NCI-H446 treated with DMSO at 0.1 percent for 48 hours (cell line): ENCODE measurements at regions not wholly inside any gene's neighbourhood (a gene's known extent, or its start where the extent isn't known, plus 50 kb on each side); places are given as distances from the start of the nearest gene placed in this dataset.

Experiments
- DNase-seq: peaks from one replicate; lab custom pipeline; 2025; lab: John Stamatoyannopoulos, UW

DNA sequence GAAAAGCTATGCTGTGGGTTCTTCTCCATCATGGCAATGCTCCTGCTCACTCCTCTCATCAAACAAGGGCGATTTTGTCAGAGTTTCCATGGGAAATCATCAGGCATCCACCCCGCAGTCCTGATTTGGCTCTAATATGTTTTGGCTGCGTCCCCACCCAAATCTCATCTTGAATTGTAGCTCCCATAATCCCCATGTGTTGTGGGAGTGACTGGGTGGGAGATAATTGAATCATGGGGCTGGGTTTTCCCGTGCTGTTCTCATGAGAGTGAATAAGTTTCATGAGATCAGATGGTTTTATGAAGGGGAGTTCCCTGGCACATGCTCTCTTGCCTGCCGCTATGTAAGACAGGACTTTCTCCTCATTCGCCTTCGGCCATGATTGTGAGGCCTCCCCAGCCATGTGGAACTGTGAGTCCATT, 163.8 kb downstream of the GADD45G start:
- no peak for DNase-seq

DNA sequence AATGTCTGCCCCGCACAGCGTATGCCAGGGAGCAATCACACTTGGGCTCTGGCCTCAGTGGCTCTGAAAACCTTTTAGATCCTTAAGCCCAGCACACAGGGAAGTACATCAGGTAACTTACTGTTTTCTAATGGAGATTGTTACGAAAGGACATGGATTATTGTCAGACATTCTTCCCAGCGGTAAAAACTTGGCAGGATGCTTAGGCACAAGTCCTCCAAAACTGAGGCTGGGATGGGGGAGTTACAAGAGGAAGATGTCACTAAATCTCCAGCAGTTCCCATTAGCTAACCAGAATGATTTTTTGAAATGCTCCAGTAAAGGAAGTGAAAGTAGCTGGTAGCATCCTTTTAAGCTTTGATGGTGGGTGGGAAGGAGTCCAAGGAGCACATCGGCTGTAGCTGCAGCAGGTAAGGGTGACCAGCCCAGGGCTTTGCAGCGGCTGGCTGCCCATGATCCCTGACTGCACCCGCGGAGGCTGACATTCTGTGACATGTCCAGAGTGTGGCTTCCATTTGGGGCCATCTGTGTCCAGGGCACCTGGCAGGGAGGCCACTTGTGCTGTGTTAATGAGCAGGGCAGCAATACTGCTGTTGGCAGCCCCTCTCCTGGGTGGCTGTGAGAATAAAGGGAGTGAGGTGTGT, 165.8 kb downstream of the GADD45G start:
- DNase-seq: no peak

DNA sequence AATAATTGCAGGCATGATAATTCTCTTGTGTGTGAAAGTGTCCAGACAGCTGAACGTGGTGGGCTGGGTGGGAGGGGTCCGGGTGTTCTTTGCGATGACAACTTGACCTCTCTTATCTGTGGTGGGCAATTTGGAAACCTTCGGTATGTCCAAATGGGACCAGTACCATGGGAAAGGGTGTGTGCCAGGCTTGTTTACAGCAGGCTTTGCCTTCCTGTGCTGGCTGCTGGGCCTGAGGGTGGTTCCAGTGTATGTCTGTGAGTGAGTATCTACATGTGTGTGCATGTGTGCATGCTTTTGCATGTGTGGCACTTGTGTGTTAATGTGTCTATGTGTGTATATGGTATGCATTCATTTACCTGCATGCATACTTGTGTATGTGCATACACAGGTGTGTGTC, 166.4 kb downstream of the GADD45G start:
- DNase-seq: no peak

DNA sequence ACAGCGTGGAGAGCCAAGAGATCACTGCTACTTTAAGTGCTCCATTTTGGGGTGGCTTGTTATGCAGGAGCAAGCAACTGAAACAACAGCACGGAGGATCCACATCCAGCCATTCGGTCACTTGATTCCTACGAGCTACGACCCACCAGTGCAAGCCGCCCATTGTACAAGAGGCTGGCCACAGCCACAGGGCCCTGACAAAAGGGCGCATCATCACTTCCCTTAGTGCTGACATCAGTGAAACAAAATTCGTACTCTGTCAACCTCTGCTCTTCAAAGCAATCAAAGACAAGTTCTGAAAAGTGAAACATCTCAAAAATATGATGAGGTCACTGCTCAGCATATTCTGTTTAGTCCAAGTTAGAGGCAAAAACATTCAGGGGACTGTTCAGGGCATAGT, 168.4 kb downstream of the GADD45G start:
- DNase-seq: no peak

DNA sequence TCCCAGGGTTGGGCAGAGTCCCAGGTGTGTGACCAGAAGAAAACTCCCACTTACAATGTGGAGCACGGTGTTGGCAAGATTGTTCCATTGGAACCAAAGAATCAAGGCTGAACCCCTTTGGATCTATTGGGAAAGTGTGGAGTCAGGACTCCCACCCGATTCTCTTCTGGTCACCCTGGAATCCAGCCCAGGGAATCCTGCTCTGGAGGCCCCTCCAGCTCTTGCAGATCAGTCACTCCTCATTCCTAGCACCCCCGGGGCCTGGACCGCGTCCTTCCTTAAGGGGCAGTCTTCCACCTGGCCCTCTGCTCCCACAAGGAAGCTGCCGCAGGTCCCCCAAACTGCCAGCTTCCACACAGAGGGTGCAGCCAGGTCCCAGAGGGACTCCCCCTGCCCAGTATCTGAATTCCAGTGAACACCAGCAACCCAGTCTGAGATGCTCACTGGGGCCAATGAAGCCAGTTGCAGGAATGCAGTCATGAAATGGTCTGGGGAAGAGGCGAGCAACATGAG, 170.1 kb downstream of the GADD45G start:
- no peak for DNase-seq

DNA sequence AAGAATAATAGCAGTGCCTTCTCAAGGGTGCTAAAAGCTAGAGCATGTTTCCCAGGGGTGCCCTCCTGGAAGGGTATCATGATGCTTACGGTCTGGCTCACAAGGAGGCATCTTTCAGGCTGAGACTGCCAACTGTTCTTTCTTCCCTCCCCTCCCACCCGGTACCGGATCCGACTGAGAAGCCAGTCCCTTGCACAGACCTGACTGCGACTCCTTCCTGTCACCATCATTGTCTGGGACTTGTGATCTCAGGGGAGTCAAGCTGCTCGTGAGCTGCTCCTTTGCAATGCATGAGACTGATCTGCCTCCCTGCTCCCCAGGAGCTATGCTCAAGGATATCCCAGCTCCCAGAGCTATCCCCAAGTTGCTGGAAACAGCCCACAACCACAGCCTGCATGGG, 170.8 kb downstream of the GADD45G start:
- no peak for DNase-seq

DNA sequence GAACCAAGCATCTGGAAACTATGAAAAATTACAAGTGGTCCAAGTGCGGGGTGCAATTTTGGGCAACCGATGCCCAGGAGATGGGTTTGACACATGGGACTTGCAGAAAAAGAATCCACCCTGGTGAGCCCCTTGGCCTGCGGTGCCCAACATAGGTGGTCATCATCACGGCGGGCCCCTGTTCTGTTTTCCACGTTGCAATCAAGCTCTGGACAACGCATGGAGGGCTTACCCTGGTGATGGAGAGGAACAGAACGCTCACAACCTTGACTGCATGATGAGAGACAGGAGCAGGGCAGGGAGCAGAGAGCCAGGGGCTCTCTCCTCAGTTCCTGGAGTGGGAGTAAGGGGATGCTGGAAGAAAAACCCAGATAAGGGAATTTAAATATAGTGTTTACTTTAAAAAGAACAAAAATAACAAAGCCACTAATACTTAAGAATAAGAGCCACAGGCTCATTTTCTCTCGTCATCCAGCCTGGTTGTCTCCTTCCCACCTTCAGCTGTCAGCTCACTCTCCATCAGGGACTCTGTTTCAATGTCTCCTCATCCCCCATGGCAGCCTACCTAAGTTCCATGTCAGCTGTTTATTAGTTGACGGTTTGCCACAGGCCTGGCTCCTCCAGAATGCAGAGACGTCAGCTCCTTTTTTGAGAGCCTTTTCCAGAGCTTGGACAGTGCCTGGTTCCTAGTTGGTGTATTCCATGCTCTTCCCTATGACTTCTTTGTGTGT, 172.1 kb downstream of the GADD45G start:
- no peak for DNase-seq

DNA sequence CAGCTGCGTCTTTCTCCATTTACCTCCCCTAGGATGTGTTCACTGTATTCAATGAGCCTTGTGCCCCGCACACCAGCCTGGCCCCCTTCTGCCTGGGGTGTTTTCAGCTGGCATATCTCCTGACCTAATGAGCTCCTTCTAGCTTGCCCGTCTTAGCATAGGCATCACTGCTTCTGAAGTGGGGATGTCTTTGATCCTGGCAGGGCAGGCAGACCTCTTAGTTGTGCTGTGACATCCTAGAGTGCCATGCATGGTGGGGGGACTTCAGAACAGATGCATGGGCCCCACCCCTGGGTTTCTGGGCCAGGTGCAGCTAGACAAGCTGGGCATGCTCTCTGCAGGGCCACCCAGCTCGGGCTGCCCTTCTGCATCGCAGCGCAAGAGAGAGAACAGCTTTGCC, 172.7 kb downstream of the GADD45G start:
- DNase-seq: no peak

DNA sequence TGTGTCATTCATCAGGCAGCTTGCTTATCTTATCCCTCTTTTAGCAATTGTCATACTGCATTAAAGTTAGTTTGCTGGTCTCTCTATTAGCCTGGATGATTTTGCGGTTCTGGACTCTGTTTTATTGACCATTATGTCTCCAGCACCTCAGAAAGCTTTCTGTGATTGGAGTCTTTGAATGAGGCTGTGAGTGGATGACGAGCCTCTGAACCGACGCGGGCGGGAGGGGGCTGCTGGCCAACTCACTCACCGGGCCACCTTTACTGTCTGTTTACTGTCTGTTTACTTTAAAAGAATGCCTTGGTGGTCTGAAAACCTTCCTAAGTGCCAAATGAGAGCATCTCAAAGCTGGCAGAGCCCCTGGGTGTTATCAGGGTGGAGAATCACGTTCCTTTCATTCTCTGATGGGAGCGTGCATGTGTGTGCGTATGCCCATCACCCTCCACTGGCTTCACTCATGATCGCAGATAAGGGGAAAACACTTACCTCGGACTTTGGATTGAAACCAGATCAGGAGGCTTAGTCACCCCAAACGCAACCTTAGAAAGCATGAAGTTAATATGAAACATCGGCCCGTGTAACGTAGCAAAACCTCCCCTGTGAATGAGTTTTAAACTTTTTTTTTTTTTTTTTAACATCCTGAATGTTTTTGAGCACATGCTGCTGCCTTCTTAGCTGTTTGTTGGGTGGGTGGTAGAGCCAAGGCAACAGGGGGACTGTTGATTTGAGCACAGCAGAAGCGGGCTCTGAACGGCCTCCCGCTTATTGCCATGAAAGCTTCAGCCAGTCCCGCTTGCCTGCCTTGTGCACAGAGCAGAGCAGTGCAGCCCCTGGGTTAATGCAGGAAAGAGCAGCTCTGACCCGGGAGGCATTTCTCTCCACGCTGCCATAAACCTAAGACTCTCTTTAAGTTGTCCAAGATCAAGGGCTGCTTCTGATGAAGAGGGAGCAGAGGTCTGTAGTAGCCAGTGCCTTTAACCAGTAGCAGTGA, 173.6 kb downstream of the GADD45G start:
- no peak for DNase-seq

DNA sequence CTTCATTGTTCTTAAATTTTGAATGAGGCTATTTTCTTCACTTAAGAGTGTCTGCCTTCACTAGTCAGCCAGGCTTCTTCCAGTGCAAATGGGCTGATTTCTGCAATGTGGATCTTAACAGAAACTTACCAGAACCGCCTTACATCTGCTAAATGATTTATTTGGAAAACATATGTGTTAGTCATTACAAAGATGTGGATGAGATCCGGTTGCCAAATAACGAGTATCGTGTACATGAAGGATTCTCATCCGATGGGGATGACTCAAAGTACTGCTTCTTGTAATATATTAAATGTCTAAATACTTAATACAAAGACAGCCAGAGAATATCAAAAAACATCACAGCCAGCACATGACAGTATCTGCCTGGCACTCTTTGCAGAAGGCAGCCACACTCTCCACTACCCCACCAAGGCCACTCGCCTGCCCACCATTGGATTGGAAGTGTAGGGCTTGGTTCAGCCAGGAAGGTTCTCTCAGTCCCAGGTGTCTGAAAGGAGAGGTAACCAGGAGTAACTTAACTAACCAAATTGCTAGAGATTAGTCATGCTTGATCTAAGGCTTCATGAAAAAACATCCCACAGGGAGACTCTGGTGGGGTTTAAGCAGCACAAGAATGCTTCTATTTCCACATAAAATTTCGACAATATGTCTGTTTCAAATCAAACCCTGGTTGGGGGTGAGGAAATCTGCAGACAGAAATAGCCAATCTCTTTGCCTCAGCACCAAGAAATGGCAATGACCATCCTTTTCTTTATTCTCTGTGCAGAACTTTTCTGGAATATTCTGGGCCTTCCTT, 174.8 kb downstream of the GADD45G start:
- DNase-seq: no peak

DNA sequence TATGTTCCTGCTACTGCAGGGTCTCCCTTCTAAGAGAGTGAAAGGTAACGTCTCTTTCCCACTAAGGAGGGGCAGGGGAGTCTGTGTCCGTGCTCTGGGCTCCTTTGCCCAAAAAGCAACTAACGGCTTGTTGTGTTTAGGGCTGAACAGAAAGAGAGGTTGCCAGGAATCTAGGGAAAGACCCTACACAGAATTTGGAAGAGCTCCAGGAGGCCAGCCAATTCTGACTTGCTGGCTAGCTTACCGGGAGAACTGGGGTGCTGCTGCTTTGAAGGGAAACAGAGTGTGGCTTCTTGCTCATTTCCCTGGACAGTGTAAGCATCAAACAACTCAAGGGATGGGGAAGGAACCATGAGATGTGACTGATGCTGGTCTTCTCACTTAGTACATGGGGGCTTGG, 176.1 kb downstream of the GADD45G start:
- no peak for DNase-seq

DNA sequence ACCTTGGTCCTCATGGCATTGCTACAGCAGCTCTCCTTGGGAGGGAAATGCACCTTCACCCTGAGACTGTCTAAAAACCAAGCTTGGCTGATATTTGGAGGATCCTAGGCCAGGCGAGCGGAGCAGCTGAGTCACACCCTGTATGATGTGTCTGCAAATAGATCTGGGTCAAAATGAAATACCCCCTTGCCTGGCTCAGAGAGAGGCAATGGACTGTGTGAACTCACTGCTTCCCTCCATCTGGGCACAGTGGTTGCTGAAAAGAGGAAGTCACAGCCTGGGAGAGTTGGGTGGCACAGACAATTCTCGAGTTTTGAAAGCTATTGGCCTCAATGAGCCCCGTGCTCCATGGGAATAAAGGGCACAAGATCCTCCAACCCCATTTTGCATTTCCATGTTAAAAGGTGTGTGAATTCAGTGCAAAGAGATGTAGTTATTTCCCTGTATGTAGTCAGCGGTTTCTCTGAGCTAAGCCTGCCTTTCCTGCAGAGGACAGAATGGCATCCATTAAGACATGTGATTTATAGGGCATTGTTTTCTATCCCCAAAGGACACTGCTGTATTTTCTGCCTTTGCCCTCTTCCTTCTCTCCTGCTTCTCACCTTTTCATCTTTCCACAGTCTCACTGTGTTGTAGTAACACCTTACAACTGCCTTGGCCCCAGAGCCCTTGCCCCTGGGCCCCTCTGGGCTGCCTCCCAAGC, 177.2 kb downstream of the GADD45G start:
- DNase-seq: no peak

DNA sequence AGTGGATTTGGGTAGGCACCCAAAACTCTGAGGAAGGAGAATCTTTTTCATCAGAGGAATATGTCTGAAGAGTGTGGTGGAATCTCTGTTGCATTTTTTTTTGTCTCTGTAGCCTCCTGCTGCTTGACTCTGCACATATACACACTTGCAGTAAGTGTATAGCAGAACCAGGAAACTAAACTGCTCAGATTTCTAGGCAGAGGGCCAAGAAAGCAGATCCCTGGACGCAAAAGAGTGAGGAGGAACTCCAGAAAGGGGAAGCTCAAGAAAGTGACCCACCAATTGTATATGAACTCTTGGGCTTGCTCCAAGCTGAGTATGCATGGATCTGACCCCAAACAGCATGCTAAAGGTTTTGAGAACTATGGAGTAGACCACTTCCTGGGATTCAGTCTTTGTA, 181.8 kb downstream of the GADD45G start:
- no peak for DNase-seq

DNA sequence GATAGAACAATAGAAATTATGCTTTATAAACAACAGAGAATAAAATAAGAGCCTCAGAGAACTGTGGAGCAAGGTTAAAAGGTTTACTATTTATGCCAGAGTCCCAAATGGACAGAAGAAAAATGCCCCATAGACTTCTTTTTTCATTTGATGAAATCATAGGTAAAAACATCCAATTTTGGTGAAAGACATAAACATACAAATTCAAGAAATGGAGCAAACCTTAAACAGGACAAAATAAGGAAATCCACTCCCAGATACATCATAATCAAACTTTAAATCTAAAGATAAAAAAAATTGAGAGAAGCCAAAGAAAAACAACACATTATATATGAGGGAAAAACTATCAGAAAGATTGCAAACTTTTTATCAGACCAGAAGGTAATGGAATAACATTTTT, 182.8 kb downstream of the GADD45G start:
- DNase-seq: no peak

DNA sequence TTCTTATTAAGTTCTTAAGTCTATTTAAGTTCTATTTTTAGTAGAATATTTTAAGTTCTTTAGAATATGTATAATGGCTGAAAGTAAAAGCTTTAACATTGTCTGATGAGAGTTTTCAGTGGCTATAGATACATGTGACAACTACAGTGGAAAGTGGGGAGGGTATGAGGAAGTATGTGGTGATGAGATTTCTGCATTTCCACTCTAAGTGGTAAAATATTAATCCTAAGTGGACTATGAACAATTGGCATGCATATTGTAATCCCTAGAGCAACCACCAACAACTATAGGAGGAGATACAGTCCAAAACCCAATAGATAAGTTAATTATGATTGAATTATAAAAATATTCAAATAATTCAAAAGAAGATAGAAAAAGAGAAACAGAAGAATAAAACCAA, 183.6 kb downstream of the GADD45G start:
- DNase-seq: no peak

DNA sequence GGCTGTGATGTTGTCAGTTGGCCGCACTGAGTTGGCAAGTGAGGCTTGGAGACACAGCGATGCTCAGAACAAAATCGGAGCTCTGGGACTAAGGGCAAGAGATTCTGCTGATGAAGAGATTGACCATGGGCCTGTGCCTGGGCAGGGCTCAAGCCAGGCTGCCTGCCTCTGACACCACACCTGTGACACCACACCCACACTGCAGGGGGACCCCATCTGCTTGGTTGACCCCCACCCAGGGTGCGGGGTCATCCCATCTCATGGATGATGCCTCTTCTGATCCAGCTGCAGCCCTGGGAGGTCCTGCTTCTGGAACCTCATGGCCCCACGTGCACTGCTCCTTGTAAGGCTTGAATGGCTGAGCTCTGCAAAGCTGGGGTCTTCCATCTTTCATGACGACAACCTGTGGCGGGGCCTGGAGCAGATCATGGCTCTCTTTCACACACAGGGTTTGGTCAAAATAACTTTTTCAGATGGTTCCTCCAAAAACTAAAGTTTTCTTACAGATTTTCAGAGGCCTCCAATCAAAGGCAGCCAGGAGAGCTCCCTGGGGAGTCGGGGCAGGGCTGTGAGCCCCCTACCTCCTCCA, 185.2 kb downstream of the GADD45G start:
- no peak for DNase-seq

DNA sequence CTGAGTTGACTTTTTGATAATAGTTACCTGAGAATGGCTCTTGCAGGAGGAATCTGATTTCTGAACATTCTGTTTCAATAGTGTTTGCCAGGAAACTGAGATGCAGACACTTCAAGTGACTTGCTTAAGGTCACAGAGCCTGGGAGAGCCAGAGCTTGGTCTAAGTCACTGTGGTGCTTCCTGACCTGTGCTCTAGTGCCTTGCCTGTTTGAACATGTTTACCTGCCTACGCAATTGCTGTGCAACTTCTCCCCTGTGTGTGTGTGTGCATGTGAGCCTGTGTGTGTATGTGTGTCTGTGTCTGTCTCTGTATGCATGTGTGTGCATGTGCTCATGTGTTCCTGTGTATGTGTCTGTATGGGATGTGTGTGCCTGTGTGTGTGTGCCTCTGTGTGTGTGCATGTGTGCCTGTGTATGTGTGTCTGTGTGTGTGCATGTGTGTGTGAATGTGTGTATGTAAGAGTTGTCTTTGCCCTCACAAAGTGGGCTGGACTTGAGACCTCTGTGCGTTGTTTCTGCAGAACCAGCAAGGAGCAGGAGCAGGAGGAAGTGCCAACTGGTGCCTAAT, 185.8 kb downstream of the GADD45G start:
- DNase-seq: no peak

DNA sequence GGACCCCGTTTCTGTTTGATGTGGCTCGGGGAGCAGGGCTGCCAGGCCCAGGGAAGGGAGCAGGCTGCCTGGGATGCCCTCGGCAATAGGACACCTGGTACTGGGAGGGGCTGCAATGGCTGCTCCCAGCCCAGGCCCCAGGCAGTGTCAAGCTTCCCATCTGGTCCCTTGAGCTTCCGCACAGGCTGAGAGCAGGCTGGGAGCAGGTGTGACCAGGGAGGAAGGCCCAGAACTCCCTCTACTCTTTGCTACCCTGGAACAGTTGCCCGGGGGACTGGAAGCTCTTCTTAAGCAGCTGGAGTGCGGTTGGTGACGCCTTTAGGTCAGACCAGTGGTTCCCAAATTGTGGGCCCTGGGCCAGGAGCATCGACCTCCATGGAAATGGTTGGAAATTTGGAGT, 186.9 kb downstream of the GADD45G start:
- DNase-seq: no peak

DNA sequence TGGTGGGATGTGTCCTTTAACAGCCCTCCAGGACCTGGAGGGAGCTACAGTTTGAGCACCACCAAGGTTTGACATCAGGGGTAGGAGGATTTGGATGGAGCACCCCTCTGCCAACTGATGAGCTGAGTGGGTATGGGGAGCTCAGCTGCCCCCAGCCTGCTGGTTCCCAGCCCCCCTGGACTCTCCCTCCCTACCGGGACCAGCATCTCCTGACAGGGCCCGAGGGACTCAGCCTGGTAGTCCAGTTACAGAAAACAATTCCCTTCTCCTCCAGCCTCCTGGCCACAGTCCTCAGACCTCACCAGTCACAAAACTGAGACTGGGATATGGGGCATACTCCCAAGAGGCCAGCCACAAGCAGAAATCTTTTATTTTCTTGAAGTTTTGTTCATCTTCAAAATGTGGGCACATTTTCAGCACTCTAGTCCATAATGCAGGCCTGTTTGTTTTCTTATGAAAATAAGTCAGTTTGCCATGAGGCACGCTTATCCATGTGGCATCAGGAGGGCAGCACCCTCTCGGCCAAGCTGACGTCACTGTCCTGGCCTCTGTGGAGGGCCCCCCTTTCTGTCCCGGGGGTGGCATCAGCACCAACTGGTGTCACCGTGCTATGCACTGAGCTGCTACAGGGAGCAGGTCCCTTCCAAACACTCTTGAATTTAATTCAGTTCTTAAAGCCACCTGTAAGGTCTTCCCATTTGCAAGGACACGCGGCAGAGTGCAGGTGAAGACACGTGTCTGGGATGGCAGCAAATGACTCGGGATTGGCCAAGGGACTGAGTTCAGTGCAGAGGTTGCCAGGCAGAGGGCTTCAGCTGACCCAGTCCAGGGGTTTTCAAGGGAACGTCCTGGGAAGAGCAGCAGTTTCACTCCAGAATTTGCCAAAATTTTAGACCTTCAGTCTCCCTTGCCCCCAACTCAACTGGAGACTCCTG, 187.6 kb downstream of the GADD45G start:
- no peak for DNase-seq
